GM12801 (cell line): ENCODE measurements at regions not wholly inside any gene's neighbourhood (a gene's known extent, or its start where the extent isn't known, plus 50 kb on each side); places are given as distances from the start of the nearest gene placed in this dataset.

ENCODE experiments used
- CTCF ChIP-seq: IDR thresholded peaks from one replicate; pipeline ENCODE4 v1.5.1; 2011; ENCODE audit warnings: control low read depth; ENCODE audit not compliant: insufficient read length; ENCODE audit errors: extremely low read depth

- TF ChIP-seq CTCF, result no peak
Observed at GRCh38 chr11:37422511-37422910, 824.5 kb upstream of the RAG2 start.

- TF ChIP-seq CTCF, result no peak
Observed at GRCh38 chr11:37411289-37411688, 813.3 kb upstream of the RAG2 start.

GRCh38 chr11:37409124-37409523 lies 811.1 kb upstream of the RAG2 start:
- TF ChIP-seq CTCF, result no peak

- no peak for TF ChIP-seq CTCF
Observed at GRCh38 chr11:37407461-37407860, 809.4 kb upstream of the RAG2 start.

- TF ChIP-seq CTCF, result no peak
Observed at GRCh38 chr11:37406651-37407050, 808.6 kb upstream of the RAG2 start.

- no peak for TF ChIP-seq CTCF
Observed at GRCh38 chr11:37404231-37404630, 806.2 kb upstream of the RAG2 start.

- no peak for TF ChIP-seq CTCF
Observed at GRCh38 chr11:37402663-37403062, 804.6 kb upstream of the RAG2 start.
